ENCODE measurements at regions not wholly inside any gene's neighbourhood (a gene's known extent, or its start where the extent isn't known, plus 50 kb on each side); places are given as distances from the start of the nearest gene placed in this dataset.

- no peak for ATAC-seq (ENCODE audit: low FRiP score)
- TF ChIP-seq CTCF (IDR thresholded peaks at IDR 0.05), result no peak
- no peak for DNase-seq (ENCODE audit: low spot score)
Measured at GRCh38 chr11:131194726-131195125, 175.7 kb upstream of the NTM start.

- no peak for DNase-seq (ENCODE audit: low spot score)
- peak; percentile 61 for ATAC-seq (ENCODE audit: low FRiP score)
Measured at GRCh38 chr11:131195661-131196517, 174.5 kb upstream of the NTM start.

GRCh38 chr11:131198161-131199014 is 172.0 kb upstream of the NTM start:
- ATAC-seq (ENCODE audit: low FRiP score), result no peak
- no peak for TF ChIP-seq CTCF (IDR thresholded peaks at IDR 0.05)
- DNase-seq (ENCODE audit: low spot score), result no peak

More at GRCh38 chr11:131195661-131196517, 174.5 kb upstream of the NTM start:
- no peak for TF ChIP-seq CTCF (IDR thresholded peaks at IDR 0.05)

GRCh38 chr11:131199015-131199280 is 171.5 kb upstream of the NTM start:
- no peak for DNase-seq (ENCODE audit: low spot score)
- no peak for ATAC-seq (ENCODE audit: low FRiP score)
- no peak for TF ChIP-seq CTCF (IDR thresholded peaks at IDR 0.05)

- no peak for DNase-seq (ENCODE audit: low spot score)
- TF ChIP-seq CTCF (IDR thresholded peaks at IDR 0.05), result no peak
- ATAC-seq (ENCODE audit: low FRiP score), result no peak
Measured at GRCh38 chr11:131201674-131202073, 168.7 kb upstream of the NTM start.

- no peak for DNase-seq (ENCODE audit: low spot score)
- no peak for TF ChIP-seq CTCF (IDR thresholded peaks at IDR 0.05)
- no peak for ATAC-seq (ENCODE audit: low FRiP score)
Measured at GRCh38 chr11:131203040-131203439, 167.4 kb upstream of the NTM start.

All from omental fat pad (tissue), 3 donors.